ENCODE measurements at regions not wholly inside any gene's neighbourhood (a gene's known extent, or its start where the extent isn't known, plus 50 kb on each side); places are given as distances from the start of the nearest gene placed in this dataset.

GRCh38 chr13:97746649-97747048, 206.8 kb upstream of the IPO5 start:
- CTCF ChIA-PET, result no interaction called here
- POLR2A ChIA-PET, result no interaction called here
- Histone ChIP-seq H3K4me2 (replicated peaks; ENCODE audit: low read depth, low read length, poor library complexity, severe bottlenecking) (no peak overlapping the region), H3K27me3 (replicated peaks in 1 of 4; ENCODE audit: control extremely low read depth in 1 of 4, control insufficient read depth in 3 of 4, insufficient read depth in 4 of 4, low read length in 3 of 4) (no peaks in the 10 kb centered on the region), H3K9ac (ENCODE audit: low read length) (no peak overlapping the region), H3K27ac (ENCODE audit: low read length in 2 of 2) (no peak overlapping the region), H3K4me1 (ENCODE audit: control insufficient read depth in 2 of 2, insufficient read depth in 2 of 2, low read length in 2 of 2) (no peaks in the 10 kb centered on the region), H3K79me2 (ENCODE audit: control insufficient read depth, insufficient read depth, low read length) (no peaks in the 10 kb centered on the region), H3K9me3 (ENCODE audit: control extremely low read depth in 1 of 3, control insufficient read depth in 2 of 3, insufficient read depth in 1 of 3, low read length in 2 of 3) (peaks cover 0 to 6% (median 0%) of the 10 kb centered on the region in 3 donors), H3K36me3 (replicated peaks in 1 of 2; ENCODE audit: control extremely low read depth in 1 of 2, control insufficient read depth in 1 of 2, extremely low read depth in 1 of 2, insufficient read depth in 2 of 2, low read length in 1 of 2) (no peaks in the 10 kb centered on the region), H3K4me3 (ENCODE audit: control extremely low read depth in 1 of 5, extremely low read depth in 1 of 5, insufficient read depth in 1 of 5, low read depth in 2 of 5, low read length in 4 of 5) (no peak overlapping the region), H2AFZ (ENCODE audit: insufficient read depth, low read depth, low read length, poor library complexity, severe bottlenecking) (no peak overlapping the region), H4K20me1 (ENCODE audit: control insufficient read depth, insufficient read depth, low read length, poor library complexity, severe bottlenecking) (no peaks in the 10 kb centered on the region)
- TF ChIP-seq CTCF (IDR thresholded peaks at IDR 0.05) (no peak), EZH2 (IDR thresholded peaks at IDR 0.05; ENCODE audit: borderline replicate concordance, insufficient read depth, low read depth, low read length, poor library complexity, severe bottlenecking) (no peak)
- Mint-ChIP-seq H3K27ac (no peak overlapping the region), H3K27me3 (no peaks in the 10 kb centered on the region), H3K4me1 (no peaks in the 10 kb centered on the region), H3K9me3 (ENCODE audit: insufficient read depth) (no peaks in the 10 kb centered on the region), H3K4me3 (no peak overlapping the region)
- DNase-seq, result no peak
- WGBS (ENCODE audit: insufficient coverage), result 92% methylated on average over 6 of the region's 6 CpGs
- no peak for ATAC-seq (ENCODE audit: low read depth)
- intact Hi-C loops (cut with micrococcal nuclease), result no loop called here

GRCh38 chr13:97749174-97749573, 204.3 kb upstream of the IPO5 start:
- ATAC-seq (ENCODE audit: low read depth) (no peak), DNase-seq (no peak)
- POLR2A ChIA-PET, result no interaction called here
- TF ChIP-seq CTCF (IDR thresholded peaks at IDR 0.05), result no peak
- no peak for TF ChIP-seq EZH2 (IDR thresholded peaks at IDR 0.05; ENCODE audit: borderline replicate concordance, insufficient read depth, low read depth, low read length, poor library complexity, severe bottlenecking)
- Histone ChIP-seq H3K79me2 (ENCODE audit: control insufficient read depth, insufficient read depth, low read length) (no peaks in the 10 kb centered on the region), H3K27ac (ENCODE audit: low read length in 2 of 2) (no peak overlapping the region), H3K4me1 (ENCODE audit: control insufficient read depth in 2 of 2, insufficient read depth in 2 of 2, low read length in 2 of 2) (no peaks in the 10 kb centered on the region), H4K20me1 (ENCODE audit: control insufficient read depth, insufficient read depth, low read length, poor library complexity, severe bottlenecking) (no peaks in the 10 kb centered on the region), H3K4me3 (ENCODE audit: control extremely low read depth in 1 of 5, extremely low read depth in 1 of 5, insufficient read depth in 1 of 5, low read depth in 2 of 5, low read length in 4 of 5) (no peak overlapping the region), H2AFZ (ENCODE audit: insufficient read depth, low read depth, low read length, poor library complexity, severe bottlenecking) (no peak overlapping the region), H3K4me2 (replicated peaks; ENCODE audit: low read depth, low read length, poor library complexity, severe bottlenecking) (no peak overlapping the region), H3K9me3 (ENCODE audit: control extremely low read depth in 1 of 3, control insufficient read depth in 2 of 3, insufficient read depth in 1 of 3, low read length in 2 of 3) (peaks cover 0 to 6% (median 0%) of the 10 kb centered on the region in 3 donors), H3K9ac (ENCODE audit: low read length) (no peak overlapping the region), H3K36me3 (replicated peaks in 1 of 2; ENCODE audit: control extremely low read depth in 1 of 2, control insufficient read depth in 1 of 2, extremely low read depth in 1 of 2, insufficient read depth in 2 of 2, low read length in 1 of 2) (no peaks in the 10 kb centered on the region), H3K27me3 (replicated peaks in 1 of 4; ENCODE audit: control extremely low read depth in 1 of 4, control insufficient read depth in 3 of 4, insufficient read depth in 4 of 4, low read length in 3 of 4) (no peaks in the 10 kb centered on the region)
- intact Hi-C loops (cut with micrococcal nuclease), result no loop called here
- Mint-ChIP-seq H3K4me1 (no peaks in the 10 kb centered on the region), H3K9me3 (ENCODE audit: insufficient read depth) (no peaks in the 10 kb centered on the region), H3K27ac (no peak overlapping the region), H3K4me3 (no peak overlapping the region), H3K27me3 (no peaks in the 10 kb centered on the region)
- CTCF ChIA-PET, result no interaction called here
- WGBS (ENCODE audit: insufficient coverage), result 94% methylated on average over 4 of the region's 5 CpGs

Data from B cell (primary cell).